ENCODE measurements at regions not wholly inside any gene's neighbourhood (a gene's known extent, or its start where the extent isn't known, plus 50 kb on each side); places are given as distances from the start of the nearest gene placed in this dataset.

GRCh38 chr3:189557824-189558223 is 73.4 kb upstream of the TP63 start:
- TF ChIP-seq MYC (IDR thresholded peaks at IDR 0.05; ENCODE audit: low read depth, low read length) (no peak), POLR2A (IDR thresholded peaks at IDR 0.05; ENCODE audit: extremely low read depth, insufficient read length) (no peak), MAX (IDR thresholded peaks at IDR 0.05; ENCODE audit: low read depth, low read length) (no peak), CTCF (IDR thresholded peaks at IDR 0.05; ENCODE audit: low read depth, low read length) (no peak)
- DNase-seq (ENCODE audit: low read depth): no peak
- no peak overlapping the region for H3K4me3 ChIP-seq (ENCODE audit: low read depth, low read length)

- no peak overlapping the region for H3K4me3 ChIP-seq (ENCODE audit: low read depth, low read length)
- no peak for DNase-seq (ENCODE audit: low read depth)
- TF ChIP-seq MAX (IDR thresholded peaks at IDR 0.05; ENCODE audit: low read depth, low read length): no peak
- no peak for TF ChIP-seq MYC (IDR thresholded peaks at IDR 0.05; ENCODE audit: low read depth, low read length)
- TF ChIP-seq CTCF (IDR thresholded peaks at IDR 0.05; ENCODE audit: low read depth, low read length): no peak
- TF ChIP-seq POLR2A (IDR thresholded peaks at IDR 0.05; ENCODE audit: extremely low read depth, insufficient read length): no peak
Measured at GRCh38 chr3:189561256-189561655, 69.9 kb upstream of the TP63 start.

- TF ChIP-seq POLR2A (IDR thresholded peaks at IDR 0.05; ENCODE audit: extremely low read depth, insufficient read length) (no peak), MAX (IDR thresholded peaks at IDR 0.05; ENCODE audit: low read depth, low read length) (no peak), MYC (IDR thresholded peaks at IDR 0.05; ENCODE audit: low read depth, low read length) (no peak), CTCF (IDR thresholded peaks at IDR 0.05; ENCODE audit: low read depth, low read length) (no peak)
- peak; percentile 11 for DNase-seq (ENCODE audit: low read depth)
- H3K4me3 ChIP-seq (ENCODE audit: low read depth, low read length): no peak overlapping the region
Measured at GRCh38 chr3:189563853-189564563, 67.2 kb upstream of the TP63 start.

GRCh38 chr3:189566550-189567130 is 64.5 kb upstream of the TP63 start:
- H3K4me3 ChIP-seq (ENCODE audit: low read depth, low read length): no peak overlapping the region
- no peak for DNase-seq (ENCODE audit: low read depth)
- no peak for TF ChIP-seq MYC (IDR thresholded peaks at IDR 0.05; ENCODE audit: low read depth, low read length)
- no peak for TF ChIP-seq CTCF (IDR thresholded peaks at IDR 0.05; ENCODE audit: low read depth, low read length)
- no peak for TF ChIP-seq POLR2A (IDR thresholded peaks at IDR 0.05; ENCODE audit: extremely low read depth, insufficient read length)
- TF ChIP-seq MAX (IDR thresholded peaks at IDR 0.05; ENCODE audit: low read depth, low read length): no peak

- H3K4me3 ChIP-seq (ENCODE audit: low read depth, low read length): no peak overlapping the region
- no peak for DNase-seq (ENCODE audit: low read depth)
- TF ChIP-seq CTCF (IDR thresholded peaks at IDR 0.05; ENCODE audit: low read depth, low read length) (no peak), MYC (IDR thresholded peaks at IDR 0.05; ENCODE audit: low read depth, low read length) (no peak), MAX (IDR thresholded peaks at IDR 0.05; ENCODE audit: low read depth, low read length) (no peak), POLR2A (IDR thresholded peaks at IDR 0.05; ENCODE audit: extremely low read depth, insufficient read length) (no peak)
Measured at GRCh38 chr3:189567322-189567721, 63.9 kb upstream of the TP63 start.

All from NB4 (cell line).